Endothelial cell of umbilical vein (primary cell): ENCODE measurements at regions not wholly inside any gene's neighbourhood (a gene's known extent, or its start where the extent isn't known, plus 50 kb on each side); places are given as distances from the start of the nearest gene placed in this dataset.
"Not testable (repeated sequence)": the region's sequence is repeated elsewhere in the genome, so short reads cannot be mapped to it uniquely, and the experiment has no call there.

Experiments used
- BruUV-seq: library from RNA; stranded (reverse); fragments of 400-500 nt; replicated peaks from 2 replicates; lab custom pipeline; 2021; lab: Mats Ljungman, UMichigan
- CTCF ChIA-PET: fragments of 300-600, 350-600 bp; sonication (Branson Sonifier 250); formaldehyde crosslinking; loops from one replicate; lab custom pipeline; 2021; ENCODE audit warnings: antibody characterized with exemption, inconsistent platforms; lab: Charles Lee
- POLR2A ChIA-PET: fragments of 300-600, 350-600 bp; sonication (Branson Sonifier 250); formaldehyde crosslinking; loops from one replicate; lab custom pipeline; 2021; ENCODE audit warnings: antibody characterized with exemption, inconsistent platforms; lab: Charles Lee
- DNase-seq: peaks from one replicate; pipeline ENCODE4 v3.0.0-alpha.2; 2011; ENCODE audit warnings: low read depth, low spot score
- FAIRE-seq: peaks from 2 replicates; lab custom pipeline; 2011; peaks lifted over from hg19 to GRCh38; lab: Jason Lieb, UNC
- H2AFZ ChIP-seq: 2 replicates; pipeline ENCODE4 v1.6.0; 2012; ENCODE audit warnings: low read depth, low read length, control low read depth, inconsistent platforms
- H3K27ac ChIP-seq: 2 replicates; pipeline ENCODE4 v1.5.1; 2011; ENCODE audit warnings: low read depth, mild to moderate bottlenecking, control low read depth, low read length, moderate library complexity; ENCODE audit not compliant: insufficient read depth
- H3K27me3 ChIP-seq, 2 experiments: 2 replicates each; pipeline versions ENCODE4 v1.6.0 to v1.6.1; 2011; ENCODE audit warnings: low read length in 2 of 2, mixed read lengths in 1 of 2; ENCODE audit not compliant: control insufficient read depth in 2 of 2, insufficient read depth in 2 of 2
- H3K36me3 ChIP-seq, 2 experiments: 2 replicates in 1 of 2; 3 replicates in 1 of 2; pipeline ENCODE4 v1.5.1; 2011; ENCODE audit warnings: low read length in 2 of 2, mild to moderate bottlenecking in 1 of 2, moderate library complexity in 1 of 2; ENCODE audit not compliant: control insufficient read depth in 2 of 2, insufficient read depth in 2 of 2; ENCODE audit errors: extremely low read depth in 1 of 2
- H3K4me1 ChIP-seq: 3 replicates; pipeline ENCODE4 v1.5.1; 2011; ENCODE audit warnings: mild to moderate bottlenecking, low read length; ENCODE audit not compliant: control insufficient read depth, insufficient read depth; ENCODE audit errors: extremely low read depth
- H3K4me2 ChIP-seq: 2 replicates; pipeline ENCODE4 v1.6.1; 2011; ENCODE audit warnings: low read length, control low read depth, mixed read lengths; ENCODE audit not compliant: insufficient read depth
- H3K4me3 ChIP-seq, 3 experiments: fragments of 200-600 bp in 1 of 3; sonication (generic), shearing (Covaris generic) in 1 of 3; replicated peaks in 1 of 3; 2 replicates each; pipeline ENCODE4 v1.5.1; 2011 to 2016; ENCODE audit warnings: control low read depth in 3 of 3, low read length in 3 of 3, mild to moderate bottlenecking in 2 of 3, inconsistent platforms in 1 of 3, low read depth in 1 of 3, moderate library complexity in 1 of 3; ENCODE audit not compliant: insufficient read depth in 1 of 3
- H3K79me2 ChIP-seq: 2 replicates; pipeline ENCODE4 v1.6.0; 2012; ENCODE audit warnings: low read length, inconsistent platforms; ENCODE audit not compliant: control insufficient read depth, insufficient read depth
- H3K9ac ChIP-seq: replicated peaks from 2 replicates; pipeline ENCODE3; 2011; ENCODE audit warnings: low read length, control low read depth; ENCODE audit not compliant: insufficient read depth; ENCODE audit errors: extremely low read depth
- H3K9me1 ChIP-seq: replicated peaks from 3 replicates; pipeline ENCODE4 v1.6.0; 2011; ENCODE audit warnings: mild to moderate bottlenecking, low read length; ENCODE audit not compliant: control insufficient read depth, insufficient read depth; ENCODE audit errors: extremely low read depth
- H3K9me3 ChIP-seq: replicated peaks from 2 replicates; pipeline ENCODE4 v1.5.1; 2012; ENCODE audit warnings: low read length, inconsistent platforms; ENCODE audit not compliant: control insufficient read depth, insufficient read depth
- H4K20me1 ChIP-seq: replicated peaks from 2 replicates; pipeline ENCODE3; 2011; ENCODE audit warnings: mild to moderate bottlenecking, low read length; ENCODE audit not compliant: control insufficient read depth, insufficient read depth; ENCODE audit errors: extremely low read depth
- CTCF ChIP-seq, 2 donors: IDR thresholded peaks; 1 replicate in 1 of 2; 2 replicates in 1 of 2; pipeline ENCODE4 v1.5.1; 2011; ENCODE audit warnings: low read length in 2 of 2, mild to moderate bottlenecking in 2 of 2, moderate library complexity in 2 of 2, control low read depth in 1 of 2, inconsistent platforms in 1 of 2, low read depth in 1 of 2; ENCODE audit not compliant: insufficient read depth in 1 of 2; ENCODE audit errors: extremely low read depth in 1 of 2
- EZH2 ChIP-seq: IDR thresholded peaks from 2 replicates; pipeline ENCODE4 v1.6.1; 2012; ENCODE audit warnings: borderline replicate concordance, low read depth, mild to moderate bottlenecking, moderate library complexity, low read length, inconsistent platforms; ENCODE audit not compliant: severe bottlenecking
- FOS ChIP-seq: IDR thresholded peaks from 2 replicates; pipeline ENCODE4 v1.6.1; 2011; ENCODE audit warnings: mild to moderate bottlenecking, low read length, moderate library complexity, borderline replicate concordance; ENCODE audit not compliant: insufficient read depth
- GATA2 ChIP-seq: IDR thresholded peaks from 2 replicates; pipeline ENCODE4 v1.7.0; 2011; ENCODE audit warnings: low read depth, mild to moderate bottlenecking, moderate library complexity, mixed read lengths, low read length; ENCODE audit not compliant: insufficient read length, insufficient read depth
- JUN ChIP-seq: IDR thresholded peaks from 2 replicates; pipeline ENCODE4 v1.6.1; 2011; ENCODE audit warnings: borderline replicate concordance, low read depth; ENCODE audit not compliant: insufficient read length, insufficient read depth
- MAX ChIP-seq: IDR thresholded peaks from 2 replicates; pipeline ENCODE4 v1.6.1; 2011; ENCODE audit not compliant: insufficient read depth, insufficient read length
- MYC ChIP-seq: IDR thresholded peaks from one replicate; pipeline ENCODE4 v1.6.1; 2011; ENCODE audit warnings: mild to moderate bottlenecking, low read depth, low read length
- POLR2A ChIP-seq: IDR thresholded peaks from 2 replicates; pipeline ENCODE4 v1.6.1; 2012; ENCODE audit warnings: low read depth, mild to moderate bottlenecking, control low read depth, low read length
- POLR2AphosphoS5 ChIP-seq: IDR thresholded peaks from 2 replicates; pipeline ENCODE4 v1.6.1; 2012; ENCODE audit warnings: low read depth, mild to moderate bottlenecking, control low read depth, low read length, moderate library complexity; ENCODE audit not compliant: insufficient read depth
- dilution Hi-C: fragments of 300-500 bp; cut with MboI; formaldehyde crosslinking; loops from one replicate; pipeline ENCODE4 v1.15.0; 2019; ENCODE audit warnings: low sequenced_read_pairs; ENCODE audit not compliant: extremely low pct_ligation_motif_present
- intact Hi-C: fragments of 100-400 bp; cut with micrococcal nuclease; formaldehyde crosslinking; loops from one replicate; pipeline ENCODE4 v1.10.0; 2022

GRCh38 chr21:34284666-34285065 is 79.1 kb upstream of the KCNE2 start:
- H3K79me2 ChIP-seq, result no peaks in the 10 kb centered on the region
- H3K9ac ChIP-seq, result no peak overlapping the region
- no peak overlapping the region for H3K27ac ChIP-seq
- H3K36me3 ChIP-seq, result no peaks in the 10 kb centered on the region
- no peaks in the 10 kb centered on the region for H3K9me3 ChIP-seq
- no peaks in the 10 kb centered on the region for H4K20me1 ChIP-seq
- POLR2A ChIA-PET, result no interaction called here
- intact Hi-C loops, result no loop called here
- no peak overlapping the region for H3K4me2 ChIP-seq
- H3K4me3 ChIP-seq, result no peak overlapping the region
- DNase-seq (no peak), FAIRE-seq (no peak)
- BruUV-seq, result no TSS peak
- no peaks in the 10 kb centered on the region for H3K27me3 ChIP-seq
- TF ChIP-seq MAX, result no peak
- no peak for TF ChIP-seq FOS
- no peak for TF ChIP-seq POLR2A
- no peak for TF ChIP-seq EZH2
- no peak for TF ChIP-seq MYC
- no peak for TF ChIP-seq POLR2AphosphoS5
- no peak for TF ChIP-seq CTCF (IDR thresholded peaks at IDR 0.05; ENCODE audit: extremely low read depth in 1 of 2, insufficient read depth in 1 of 2, low read depth in 1 of 2, low read length in 2 of 2)
- TF ChIP-seq GATA2, result no peak
- TF ChIP-seq JUN, result no peak
- no peaks in the 10 kb centered on the region for H3K9me1 ChIP-seq
- dilution Hi-C loops, result no loop called here
- no peak overlapping the region for H2AFZ ChIP-seq
- CTCF ChIA-PET, result interaction anchor here (0.9 kb wide), 1 partner anchor 17 kb away, joined by 3 read pairs; no protein-coding TSS in a partner anchor
- H3K4me1 ChIP-seq, result no peaks in the 10 kb centered on the region

GRCh38 chr21:34288042-34288441 is 75.8 kb upstream of the KCNE2 start:
- FAIRE-seq, H3K9ac ChIP-seq, H3K9me3 ChIP-seq, H2AFZ ChIP-seq, DNase-seq, H3K4me2 ChIP-seq, intact Hi-C loops, H3K4me3 ChIP-seq, H3K9me1 ChIP-seq, H4K20me1 ChIP-seq, dilution Hi-C loops, H3K27ac ChIP-seq, POLR2A ChIA-PET, BruUV-seq, H3K79me2 ChIP-seq, H3K36me3 ChIP-seq, CTCF ChIA-PET, H3K4me1 ChIP-seq, H3K27me3 ChIP-seq: not testable (repeated sequence)
